ENCODE measurements at regions not wholly inside any gene's neighbourhood (a gene's known extent, or its start where the extent isn't known, plus 50 kb on each side); places are given as distances from the start of the nearest gene placed in this dataset.
"Not testable (repeated sequence)": the region's sequence is repeated elsewhere in the genome, so short reads cannot be mapped to it uniquely, and the experiment has no call there.

DNA sequence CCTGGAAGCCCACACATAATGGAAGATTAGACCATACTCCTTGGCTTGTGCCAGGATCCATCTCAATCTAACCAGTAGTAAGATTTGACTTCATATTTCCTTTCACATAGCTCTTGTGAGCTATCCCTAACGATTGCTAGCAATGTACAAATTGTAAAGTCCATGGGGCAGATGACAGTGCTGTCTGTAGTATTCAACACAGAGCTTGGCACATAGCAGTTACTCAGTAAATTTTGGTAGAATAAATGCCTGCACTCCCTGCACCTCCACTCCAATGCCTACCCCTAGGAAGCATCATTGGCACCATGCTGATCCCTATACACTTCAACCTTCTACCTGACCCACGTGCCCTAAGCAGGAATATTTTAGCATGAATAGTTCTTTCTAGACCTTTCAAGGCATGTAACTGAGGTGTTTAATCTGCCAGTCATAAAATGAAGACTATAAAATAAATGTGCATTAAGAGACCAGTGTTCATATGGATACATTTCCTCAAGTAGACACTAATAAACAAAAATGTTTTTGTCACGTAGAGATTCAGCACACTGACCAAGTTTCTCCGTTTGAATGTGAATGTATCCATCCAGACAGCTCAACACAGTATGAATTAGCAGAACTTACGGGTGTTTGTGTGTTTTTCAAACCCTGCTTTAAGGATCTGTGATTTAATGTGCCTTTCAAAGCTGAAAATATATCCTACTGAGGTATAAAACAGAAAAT lies 98.8 kb downstream of the BMP4 start:
- no peak for DNase-seq

DNA sequence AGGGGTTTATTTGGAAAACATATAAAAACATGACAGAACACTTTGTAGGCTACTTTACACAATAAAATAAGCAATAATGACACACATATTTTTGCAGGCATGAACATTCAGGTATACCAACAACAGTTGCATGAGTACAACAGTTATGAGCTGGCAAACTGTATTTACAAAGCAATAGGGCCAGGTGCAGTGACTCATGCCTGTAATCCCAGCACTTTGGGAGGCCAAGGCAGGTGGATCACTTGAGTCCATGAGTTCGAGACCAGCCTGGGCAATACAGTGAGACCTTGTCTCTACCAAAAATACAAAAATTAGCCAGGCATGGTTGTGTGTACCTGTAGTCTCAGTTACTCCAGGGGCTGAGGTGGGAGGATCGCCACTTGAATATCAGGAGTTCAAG lies 101.1 kb downstream of the BMP4 start:
- no peak for DNase-seq

DNA sequence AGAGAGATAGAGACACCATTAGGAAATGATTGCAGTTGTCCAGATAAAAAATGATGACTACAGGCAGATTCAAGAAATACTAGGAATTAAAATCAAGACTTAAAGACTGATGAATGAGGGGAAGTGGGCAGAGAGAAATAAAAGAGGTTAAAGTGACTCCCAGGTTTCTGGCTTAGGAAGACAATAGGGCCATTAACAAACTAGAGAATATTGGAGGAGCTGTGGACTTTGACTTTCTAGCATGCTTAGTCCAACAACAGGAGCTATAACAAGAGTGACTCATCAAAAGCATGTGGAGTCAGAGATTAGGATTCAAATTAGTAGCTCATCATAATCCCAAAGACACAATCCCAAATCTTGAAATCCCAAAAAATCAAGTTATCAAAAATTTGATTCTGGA lies 101.5 kb downstream of the BMP4 start:
- DNase-seq: no peak

DNA sequence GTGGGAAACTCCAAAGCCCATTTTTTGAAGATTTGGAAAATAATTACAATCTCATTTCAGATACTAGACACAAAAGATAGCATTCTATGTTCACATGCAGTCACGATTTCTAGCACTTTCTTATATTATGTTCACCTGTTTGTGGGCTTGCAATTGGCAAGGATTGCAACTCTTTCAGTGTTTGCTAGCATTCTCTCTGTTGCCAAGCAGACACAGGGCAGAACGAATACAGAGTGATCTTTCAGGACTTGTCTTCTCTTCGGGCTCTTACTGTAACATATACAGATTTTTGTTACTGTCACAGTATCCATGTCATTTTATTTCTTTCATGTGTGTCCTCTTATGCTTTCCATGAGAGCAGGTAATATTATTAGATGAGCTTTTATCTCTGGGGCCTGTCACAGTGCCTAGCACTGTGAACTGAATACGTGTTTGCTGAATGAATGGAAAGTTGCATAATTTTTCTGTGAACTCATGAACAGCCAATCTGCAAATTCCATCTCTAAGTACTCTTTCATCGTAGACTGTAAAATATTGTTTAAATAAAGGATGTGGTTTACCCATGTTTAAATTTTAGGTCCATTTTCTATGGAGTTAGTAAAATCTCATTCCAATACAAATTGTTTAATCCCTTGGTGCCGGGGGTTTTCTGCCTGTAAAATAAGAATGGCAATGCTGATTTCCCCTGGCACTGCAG lies 105.1 kb downstream of the BMP4 start:
- DNase-seq: no peak

DNA sequence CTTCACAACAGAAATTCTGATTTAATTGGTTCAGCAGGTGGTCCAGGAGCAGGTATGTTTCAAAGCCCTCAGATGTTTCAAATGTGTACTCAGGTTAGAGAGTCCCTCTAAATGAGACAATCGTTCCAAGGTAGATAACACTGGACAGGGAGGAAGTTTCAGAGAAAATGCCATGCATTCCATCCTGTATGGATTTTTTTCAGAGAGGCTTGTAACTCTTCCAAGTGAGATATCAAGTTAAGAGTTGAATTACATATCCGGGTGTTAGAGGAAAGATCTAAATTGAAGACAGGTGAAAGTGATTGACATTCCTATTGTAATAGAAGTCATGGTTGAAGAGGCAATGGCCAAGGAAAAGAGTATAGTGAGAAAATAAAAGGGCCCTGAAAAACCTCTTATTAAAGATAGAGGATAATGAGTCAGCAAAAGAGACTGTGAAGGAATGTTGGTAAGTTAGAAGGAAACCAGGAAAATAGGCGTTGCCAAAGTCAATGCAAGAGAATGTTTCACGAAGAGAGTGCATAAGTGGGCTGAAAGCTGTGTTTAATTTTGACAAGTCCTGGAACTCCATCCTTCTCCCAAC lies 105.8 kb downstream of the BMP4 start:
- DNase-seq: no peak

DNA sequence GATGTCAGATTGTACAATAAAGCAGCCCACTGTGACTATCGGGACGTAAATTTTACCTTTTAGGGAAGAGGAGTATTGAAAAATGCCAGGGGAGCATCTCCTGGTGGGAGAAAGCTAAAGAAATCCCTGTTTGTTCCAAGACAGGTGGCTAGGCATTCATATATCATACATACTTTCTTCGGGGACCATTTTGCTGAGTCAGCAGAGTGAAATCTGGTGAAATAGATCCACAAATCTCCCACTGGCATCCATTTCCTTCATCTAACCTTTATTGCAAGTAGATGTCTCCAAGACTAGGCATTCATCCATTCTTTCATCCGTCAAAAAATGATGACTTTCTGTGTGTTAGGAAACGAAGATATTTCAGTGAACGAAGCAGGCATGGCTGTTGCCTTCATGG lies 107.1 kb downstream of the BMP4 start:
- DNase-seq: no peak

DNA sequence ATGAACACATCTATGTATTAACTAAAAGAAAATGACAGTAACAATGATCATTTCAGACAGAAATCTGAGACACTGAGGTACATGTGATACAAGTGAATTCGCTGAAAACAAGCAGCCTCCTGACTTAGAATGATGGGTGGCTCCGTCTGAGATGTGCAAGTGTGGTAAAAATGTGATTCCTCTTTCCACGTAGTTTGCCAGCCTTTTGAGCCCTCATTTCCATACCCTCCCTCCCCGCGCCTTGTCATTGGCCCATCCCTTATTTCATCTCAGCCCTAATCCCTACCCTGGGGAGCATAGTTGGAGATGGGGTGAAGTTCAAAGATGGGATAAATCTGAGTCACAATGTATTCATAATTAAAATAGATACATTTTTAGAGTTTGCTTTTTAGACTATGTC lies 107.8 kb downstream of the BMP4 start:
- no peak for DNase-seq

DNA sequence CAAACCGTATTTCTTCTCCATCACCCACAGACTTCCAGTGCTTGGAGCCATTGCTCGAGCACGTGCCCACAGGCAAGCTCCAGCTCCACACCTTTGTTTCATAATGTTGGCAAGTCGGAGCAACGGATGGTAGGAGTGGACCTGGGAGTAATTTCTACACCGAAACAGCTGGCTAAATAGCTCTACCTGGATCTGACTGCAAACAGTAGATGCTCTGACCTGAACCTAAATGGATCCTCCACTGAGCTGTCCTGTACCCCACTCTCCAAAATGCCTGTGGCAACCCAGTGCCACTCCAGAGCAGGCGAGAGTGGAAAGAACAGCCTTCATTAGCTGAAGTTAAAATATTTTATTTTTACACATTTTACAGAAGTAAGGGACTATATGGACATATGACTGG lies 108.7 kb downstream of the BMP4 start:
- DNase-seq: no peak

DNA sequence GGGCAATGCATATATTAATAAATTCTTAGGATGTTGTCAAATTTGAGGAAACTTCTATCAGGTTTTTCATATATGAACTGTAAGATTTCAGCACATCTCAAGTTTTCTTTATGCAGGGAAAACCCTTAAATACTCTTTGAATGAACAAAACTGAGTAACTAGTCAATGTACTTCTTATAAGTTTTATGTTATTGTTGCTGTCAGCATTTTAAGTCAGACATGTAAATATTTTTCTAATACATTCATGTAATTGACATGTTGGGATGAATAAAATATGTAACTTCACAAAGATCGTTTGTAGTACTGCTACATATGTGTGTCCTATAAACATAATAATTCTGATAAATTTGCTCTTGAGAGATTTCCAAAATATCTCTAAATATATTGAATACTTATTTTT lies 109.6 kb downstream of the BMP4 start:
- no peak for DNase-seq

DNA sequence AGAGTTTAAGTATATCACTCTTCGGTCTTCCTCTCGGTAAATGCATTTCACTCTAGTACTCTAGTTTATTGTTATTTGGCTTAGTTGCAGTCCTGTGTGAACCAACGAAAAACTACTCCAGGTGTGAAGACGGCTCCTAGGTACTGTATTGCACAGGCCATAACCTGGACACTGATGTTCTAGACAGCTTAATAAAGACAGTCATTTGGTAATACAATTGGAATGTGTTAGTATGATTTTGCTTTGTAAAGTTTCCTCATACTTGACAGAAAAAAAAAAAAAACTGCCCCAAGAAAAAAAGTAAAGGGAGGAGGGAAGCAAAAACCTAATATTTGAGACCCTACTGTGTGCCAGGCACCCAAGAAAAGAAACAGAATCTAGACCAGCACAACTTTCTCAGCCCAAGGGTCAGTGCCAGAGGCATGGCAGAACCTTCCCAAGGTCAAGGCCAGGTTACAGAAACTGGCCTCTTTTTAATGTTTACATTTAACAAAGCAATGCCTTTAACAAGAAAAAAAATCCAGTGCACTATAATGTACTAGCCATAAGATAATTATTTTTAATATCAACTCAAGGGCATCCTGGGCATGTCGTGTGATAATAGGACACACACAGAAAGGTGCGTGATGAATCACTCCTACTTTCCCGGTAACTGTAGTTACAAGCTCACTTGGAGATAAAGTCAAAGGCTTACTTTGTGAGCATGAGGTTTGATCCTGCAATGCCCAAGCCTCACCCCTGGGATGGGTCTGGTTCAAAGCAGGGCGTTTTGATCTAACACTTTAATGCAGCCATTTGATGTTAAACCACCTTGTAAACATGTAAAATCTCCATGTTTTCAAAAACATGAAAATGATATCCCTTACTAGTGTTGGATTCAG lies 110.6 kb downstream of the BMP4 start:
- DNase-seq: no peak

DNA sequence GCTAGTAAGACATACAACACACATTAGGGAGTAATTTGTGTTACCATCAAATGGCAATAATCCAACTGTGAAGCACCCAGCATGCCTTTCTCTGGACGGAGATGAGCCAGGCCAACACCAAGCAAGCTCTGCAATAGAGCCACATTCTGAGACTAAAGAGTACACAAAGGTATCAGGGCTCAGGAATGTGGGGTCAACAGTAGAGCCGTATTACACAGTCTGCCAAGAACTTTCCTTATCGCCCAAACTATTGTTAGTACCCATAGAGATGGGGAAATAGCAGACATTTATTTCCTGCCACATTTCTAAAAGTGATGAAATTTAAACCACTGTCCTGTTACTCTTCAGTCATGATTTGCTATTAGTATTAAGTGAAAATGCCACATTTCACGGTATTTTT lies 113.7 kb downstream of the BMP4 start:
- DNase-seq: no peak

DNA sequence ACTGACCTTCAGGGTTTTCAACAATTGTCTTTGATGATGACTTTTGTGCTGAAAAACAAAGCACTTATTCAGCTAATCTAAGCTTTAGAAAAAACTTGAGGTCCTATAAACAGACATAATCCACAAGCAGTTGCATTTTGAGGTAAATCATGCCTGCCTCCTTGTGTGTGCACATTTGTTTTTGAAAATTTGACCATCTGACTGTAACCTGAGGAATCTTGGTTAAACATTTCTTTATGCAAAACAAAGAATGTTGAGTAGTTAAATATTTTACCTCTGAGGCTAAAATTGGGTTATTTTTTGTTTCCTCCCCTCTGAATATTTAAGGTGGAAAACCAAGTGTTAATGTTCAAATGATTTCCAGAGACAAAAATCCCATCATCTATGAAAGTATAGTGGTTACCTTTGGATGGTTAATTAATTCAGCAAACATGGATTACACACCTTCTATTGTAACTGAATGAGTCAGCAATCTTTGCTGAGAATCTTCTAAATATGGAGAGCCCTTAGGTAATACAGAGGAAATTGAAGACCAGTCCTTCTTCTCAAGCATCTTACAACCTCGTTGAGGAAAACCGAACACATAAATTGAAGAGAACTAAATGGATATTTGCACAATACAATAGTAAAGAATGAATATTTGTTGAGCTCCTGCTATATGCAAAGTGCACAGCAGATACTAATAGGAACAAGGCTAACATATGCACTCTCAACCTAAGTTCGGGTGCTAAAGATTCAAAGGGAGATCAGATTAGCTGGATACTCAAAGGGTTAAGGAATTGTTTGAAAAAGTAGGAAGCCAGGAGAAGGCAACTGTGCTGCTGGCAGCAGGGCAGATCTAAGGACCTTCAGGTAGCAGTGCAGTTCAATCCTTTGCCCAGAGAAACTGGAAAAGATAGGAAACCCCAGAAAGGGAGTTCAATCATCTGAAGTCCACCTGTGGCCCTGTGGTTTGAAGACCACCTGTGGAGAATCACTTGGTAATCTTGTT lies 115.2 kb downstream of the BMP4 start:
- no peak for DNase-seq

DNA sequence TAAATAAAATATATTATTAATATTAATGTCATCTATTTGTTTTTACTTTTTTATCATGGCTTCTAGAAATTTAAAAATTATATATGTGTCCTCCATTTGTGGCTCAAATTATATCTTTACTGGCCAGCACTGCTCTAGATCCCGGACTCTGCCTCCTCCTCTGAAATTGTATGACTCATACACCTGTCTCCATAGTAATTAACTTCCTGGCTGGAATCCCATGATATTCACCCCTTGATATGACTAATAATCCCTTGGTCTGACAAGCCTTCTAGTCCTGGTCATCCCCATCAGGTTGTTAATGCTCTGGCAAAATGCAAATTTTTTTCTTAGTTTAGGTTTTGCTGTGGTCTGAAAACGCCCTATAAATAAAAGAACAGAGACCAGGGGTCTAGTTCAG lies 116.2 kb downstream of the BMP4 start:
- no peak for DNase-seq

DNA sequence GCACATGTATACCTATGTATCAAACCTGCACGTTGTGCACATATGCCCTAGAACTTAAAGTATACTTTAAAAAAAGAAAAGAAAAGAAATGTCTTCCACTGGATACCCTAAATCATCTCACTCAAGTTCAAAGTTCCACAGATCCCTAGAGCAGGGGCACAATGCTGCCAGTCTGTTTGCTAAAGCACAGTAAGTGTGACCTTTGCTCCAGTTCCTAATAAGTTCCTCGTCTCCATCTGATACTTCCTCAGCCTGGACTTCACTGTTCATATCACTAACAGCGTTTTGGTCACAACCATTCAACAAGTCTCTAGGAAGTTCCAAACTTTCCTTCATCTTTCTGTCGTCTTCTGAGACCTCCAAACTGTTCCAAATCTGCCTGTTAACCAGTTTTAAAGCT lies 118.3 kb downstream of the BMP4 start:
- DNase-seq: no peak

DNA sequence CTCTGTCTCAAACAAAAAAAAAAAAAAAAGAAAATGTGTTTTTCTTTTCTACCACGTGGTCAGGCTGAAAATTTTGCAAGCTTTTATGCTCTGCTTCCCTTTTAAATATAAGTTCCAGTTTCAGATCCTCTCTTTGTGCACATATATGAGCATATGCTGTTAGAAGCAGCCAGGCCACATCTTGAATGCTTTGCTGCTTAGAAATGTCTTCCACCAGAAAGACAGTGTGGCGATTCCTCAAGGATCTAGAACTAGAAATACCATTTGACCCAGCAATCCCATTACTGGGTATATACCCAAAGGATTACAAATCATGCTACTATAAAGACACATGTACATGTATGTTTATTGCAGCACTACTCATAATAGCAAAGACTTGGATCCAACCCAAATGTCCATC lies 119.0 kb downstream of the BMP4 start:
- not testable (repeated sequence) for DNase-seq

DNA sequence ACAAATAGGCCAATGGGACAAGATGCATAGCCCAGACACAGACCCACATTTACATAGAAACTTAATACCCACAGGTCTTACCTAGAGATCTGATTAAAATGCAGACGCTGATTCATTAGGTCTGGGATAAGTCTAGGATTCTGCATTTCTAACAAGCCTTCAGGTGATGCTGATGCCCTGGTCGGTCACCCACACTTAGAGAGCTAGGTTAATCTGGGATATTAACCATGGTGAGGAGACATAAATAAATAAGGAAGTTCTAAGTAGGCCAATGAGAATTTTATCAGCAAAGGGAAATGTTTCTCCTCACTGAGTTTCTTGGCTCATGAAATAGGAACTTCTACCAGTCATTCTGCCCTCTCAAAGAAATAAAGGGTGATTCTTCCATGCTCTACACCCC lies 120.1 kb downstream of the BMP4 start:
- DNase-seq: no peak

DNA sequence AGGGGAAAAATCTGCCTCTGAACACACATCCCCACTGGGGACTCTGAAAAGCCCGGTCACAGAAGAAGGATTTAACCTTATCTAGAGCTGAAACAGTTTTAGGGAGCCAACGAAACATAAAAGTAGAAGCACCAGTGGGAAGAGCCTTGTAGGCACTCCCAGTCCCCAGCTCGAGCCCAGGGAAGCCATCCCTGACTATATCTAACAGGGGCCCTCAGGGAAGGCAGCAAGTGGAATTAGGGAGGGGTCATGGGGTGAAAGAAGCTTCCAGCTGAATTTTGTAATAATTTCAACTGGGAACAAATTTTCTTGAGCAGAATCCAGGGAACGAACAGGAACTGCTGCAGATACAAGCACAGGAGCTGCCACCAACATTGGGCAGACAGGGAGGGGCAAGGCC lies 127.8 kb downstream of the BMP4 start:
- no peak for DNase-seq

DNA sequence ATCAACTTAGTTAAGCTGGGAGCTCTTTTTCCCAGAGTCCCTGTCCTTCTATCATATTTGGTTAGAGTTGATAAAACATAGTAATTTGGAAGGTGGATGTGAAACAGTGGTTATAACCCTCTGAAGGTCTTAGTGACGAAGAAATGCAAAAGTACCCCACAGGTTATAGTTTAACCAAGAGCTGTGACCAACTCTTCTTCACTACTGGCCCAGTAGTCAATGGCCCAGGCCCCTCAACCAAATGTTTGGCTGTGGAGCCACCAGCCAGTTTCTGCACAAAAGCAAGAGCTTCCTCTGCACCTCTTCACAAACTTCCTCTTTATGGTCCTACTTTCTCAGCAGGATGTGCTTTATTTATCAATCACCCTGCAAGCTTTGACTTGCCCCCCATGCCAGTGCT lies 132.6 kb downstream of the BMP4 start:
- no peak for DNase-seq

DNA sequence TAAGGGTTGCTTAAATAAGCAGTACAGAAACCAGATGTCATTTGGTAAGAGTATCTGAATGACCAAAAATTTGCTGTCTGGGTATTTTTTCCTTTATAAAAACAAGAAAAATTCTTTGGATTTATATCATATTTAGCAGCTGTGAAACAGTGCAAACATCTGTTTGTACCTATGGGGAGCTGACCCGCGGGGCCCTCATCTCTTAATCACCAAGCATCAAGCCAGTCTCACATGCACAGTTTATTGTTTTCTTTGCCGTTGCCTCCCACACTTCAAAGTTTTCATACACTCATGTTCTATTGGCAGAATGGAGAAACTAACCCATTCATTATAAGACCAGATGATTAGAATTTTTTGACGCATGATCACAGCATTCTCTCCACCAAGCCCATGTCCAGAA lies 142.2 kb downstream of the BMP4 start:
- no peak for DNase-seq

DNA sequence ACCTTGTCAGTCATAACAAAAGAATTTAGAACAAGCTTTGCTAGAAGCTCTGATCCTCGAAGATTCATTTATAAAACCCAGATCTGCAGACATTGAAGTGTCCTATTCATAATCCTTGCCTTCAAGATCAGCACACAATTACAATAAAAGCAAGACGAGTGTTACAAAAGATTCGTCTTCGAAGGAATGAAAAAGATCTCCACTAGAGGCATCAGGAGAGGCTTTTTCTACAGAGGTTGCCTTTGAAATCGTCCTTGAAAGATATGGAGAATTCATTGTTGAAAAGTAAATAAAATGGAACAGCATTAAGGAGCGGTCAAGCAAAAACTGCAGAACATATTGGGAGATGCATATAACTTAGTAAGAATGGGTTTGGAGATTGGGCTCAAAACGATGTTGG lies 146.4 kb downstream of the BMP4 start:
- no peak for DNase-seq

DNA sequence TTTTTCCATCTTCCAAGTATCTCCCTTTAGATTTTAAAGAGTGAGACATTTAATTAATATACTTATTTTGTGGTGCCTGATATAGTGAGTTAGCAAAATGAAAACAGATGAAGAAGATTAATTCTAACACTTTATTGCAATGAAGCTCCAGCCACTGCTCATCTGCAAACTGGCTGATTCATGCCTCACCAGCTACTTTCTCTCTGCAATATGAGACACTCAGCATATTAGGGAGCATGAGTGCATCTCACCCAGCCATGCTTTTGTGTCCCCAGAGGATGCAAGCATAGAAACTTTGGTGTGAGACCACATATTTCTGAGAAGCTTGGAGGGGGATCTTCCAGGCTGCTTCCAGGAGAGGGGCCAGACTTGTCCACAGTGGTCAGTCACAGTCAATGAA lies 148.6 kb downstream of the BMP4 start:
- DNase-seq: no peak

DNA sequence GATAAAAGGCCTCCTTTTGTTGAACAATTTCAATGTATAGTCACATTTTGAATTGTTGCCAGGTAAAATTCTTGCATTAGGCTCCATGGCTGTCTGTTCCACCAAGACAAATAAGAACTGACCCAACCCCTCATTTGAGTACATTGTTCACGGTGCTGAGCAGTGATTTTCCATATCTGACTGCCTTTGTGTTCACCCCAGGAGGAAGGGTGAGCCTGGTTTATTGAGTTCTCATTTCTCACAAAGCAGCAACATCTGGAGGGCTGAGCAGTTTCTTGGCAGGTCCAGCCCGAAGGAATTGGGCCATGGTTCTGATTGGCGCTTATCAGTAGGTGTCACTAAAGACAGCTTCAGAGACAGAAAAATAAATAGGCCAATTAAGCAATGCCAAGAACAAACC lies 149.1 kb downstream of the BMP4 start:
- no peak for DNase-seq

Data from T1000 (cell line).